AG04449 (cell line): ENCODE measurements at regions not wholly inside any gene's neighbourhood (a gene's known extent, or its start where the extent isn't known, plus 50 kb on each side); places are given as distances from the start of the nearest gene placed in this dataset.

Source experiments
- CTCF ChIA-PET: fragments of 350-600 bp; formaldehyde crosslinking; extraction: SDS; loops from one replicate; lab custom pipeline; 2021; ENCODE audit warnings: antibody characterized with exemption; lab: Yijun Ruan, JAX
- POLR2A ChIA-PET: fragments of 400-600, 350-600 bp; formaldehyde crosslinking; extraction: SDS; loops from one replicate; lab custom pipeline; 2020; ENCODE audit warnings: antibody characterized with exemption, inconsistent platforms; lab: Yijun Ruan, JAX
- DNase-seq: peaks from one replicate; pipeline ENCODE4 v3.0.0-alpha.2; 2010; ENCODE audit warnings: low read depth, low spot score
- H3K4me3 ChIP-seq: 2 replicates; pipeline ENCODE4 v1.5.1; 2011; ENCODE audit warnings: low read depth, mild to moderate bottlenecking, control low read depth, low read length
- TF ChIP-seq, protein P1 (sequence below): IDR thresholded peaks from one replicate; pipeline ENCODE4 v1.5.1; 2011; ENCODE audit warnings: mild to moderate bottlenecking, moderate library complexity, low read length, control low read depth, inconsistent platforms; ENCODE audit not compliant: insufficient read depth; ENCODE audit errors: missing control alignments

- POLR2A ChIA-PET = no interaction called here
- TF ChIP-seq, protein P1, sequence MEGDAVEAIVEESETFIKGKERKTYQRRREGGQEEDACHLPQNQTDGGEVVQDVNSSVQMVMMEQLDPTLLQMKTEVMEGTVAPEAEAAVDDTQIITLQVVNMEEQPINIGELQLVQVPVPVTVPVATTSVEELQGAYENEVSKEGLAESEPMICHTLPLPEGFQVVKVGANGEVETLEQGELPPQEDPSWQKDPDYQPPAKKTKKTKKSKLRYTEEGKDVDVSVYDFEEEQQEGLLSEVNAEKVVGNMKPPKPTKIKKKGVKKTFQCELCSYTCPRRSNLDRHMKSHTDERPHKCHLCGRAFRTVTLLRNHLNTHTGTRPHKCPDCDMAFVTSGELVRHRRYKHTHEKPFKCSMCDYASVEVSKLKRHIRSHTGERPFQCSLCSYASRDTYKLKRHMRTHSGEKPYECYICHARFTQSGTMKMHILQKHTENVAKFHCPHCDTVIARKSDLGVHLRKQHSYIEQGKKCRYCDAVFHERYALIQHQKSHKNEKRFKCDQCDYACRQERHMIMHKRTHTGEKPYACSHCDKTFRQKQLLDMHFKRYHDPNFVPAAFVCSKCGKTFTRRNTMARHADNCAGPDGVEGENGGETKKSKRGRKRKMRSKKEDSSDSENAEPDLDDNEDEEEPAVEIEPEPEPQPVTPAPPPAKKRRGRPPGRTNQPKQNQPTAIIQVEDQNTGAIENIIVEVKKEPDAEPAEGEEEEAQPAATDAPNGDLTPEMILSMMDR = no peak
- CTCF ChIA-PET = no interaction called here
These were observed 413.4 kb upstream of the USP15 start for GRCh38 chr12:61846765-61847164.

DNA sequence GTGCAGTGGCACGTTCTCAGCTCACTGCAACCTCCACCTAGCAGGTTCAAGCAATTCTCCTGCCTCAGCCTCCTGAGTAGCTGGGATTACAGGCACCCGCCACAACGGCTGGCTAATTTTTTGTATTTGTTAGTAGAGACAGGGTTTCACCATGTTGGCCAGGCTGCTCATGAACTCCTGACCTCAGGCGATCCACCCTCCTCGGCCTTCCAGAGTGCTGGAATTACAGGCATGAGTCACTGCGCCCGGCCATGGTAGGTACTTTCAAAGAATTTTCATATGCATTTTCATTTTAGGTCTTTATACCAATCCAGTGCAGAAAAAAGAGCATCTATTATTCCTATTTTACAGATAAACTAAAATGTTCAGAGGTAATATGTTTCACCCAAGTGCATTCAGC, 411.3 kb upstream of the USP15 start:
- ChIA-PET POLR2A (no interaction called here), CTCF (no interaction called here)
- TF ChIP-seq, protein P1 = no peak
- H3K4me3 ChIP-seq = no peak overlapping the region
- DNase-seq = no peak

More at GRCh38 chr12:61846765-61847164, 413.4 kb upstream of the USP15 start:
- no peak overlapping the region for H3K4me3 ChIP-seq
- no peak for DNase-seq

GRCh38 chr12:61853945-61854344, 406.3 kb upstream of the USP15 start:
- DNase-seq = no peak
- POLR2A ChIA-PET = no interaction called here
- no peak overlapping the region for H3K4me3 ChIP-seq
- TF ChIP-seq, protein P1 = no peak
- CTCF ChIA-PET = no interaction called here

- TF ChIP-seq, protein P1 = no peak
- ChIA-PET CTCF (no interaction called here), POLR2A (no interaction called here)
- no peak for DNase-seq
- H3K4me3 ChIP-seq = no peak overlapping the region
These were observed 405.3 kb upstream of the USP15 start for GRCh38 chr12:61854902-61855301.

GRCh38 chr12:61857968-61858367, 402.2 kb upstream of the USP15 start:
- POLR2A ChIA-PET = no interaction called here
- CTCF ChIA-PET = no interaction called here

GRCh38 chr12:61860451-61860850, 399.8 kb upstream of the USP15 start:
- no peak overlapping the region for H3K4me3 ChIP-seq
- POLR2A ChIA-PET = no interaction called here
- DNase-seq = no peak
- CTCF ChIA-PET = no interaction called here
- TF ChIP-seq, protein P1 = no peak

More at GRCh38 chr12:61857968-61858367, 402.2 kb upstream of the USP15 start:
- TF ChIP-seq, protein P1 = no peak
- no peak overlapping the region for H3K4me3 ChIP-seq
- no peak for DNase-seq
